ENCODE measurements at regions not wholly inside any gene's neighbourhood (a gene's known extent, or its start where the extent isn't known, plus 50 kb on each side); places are given as distances from the start of the nearest gene placed in this dataset.

DNA sequence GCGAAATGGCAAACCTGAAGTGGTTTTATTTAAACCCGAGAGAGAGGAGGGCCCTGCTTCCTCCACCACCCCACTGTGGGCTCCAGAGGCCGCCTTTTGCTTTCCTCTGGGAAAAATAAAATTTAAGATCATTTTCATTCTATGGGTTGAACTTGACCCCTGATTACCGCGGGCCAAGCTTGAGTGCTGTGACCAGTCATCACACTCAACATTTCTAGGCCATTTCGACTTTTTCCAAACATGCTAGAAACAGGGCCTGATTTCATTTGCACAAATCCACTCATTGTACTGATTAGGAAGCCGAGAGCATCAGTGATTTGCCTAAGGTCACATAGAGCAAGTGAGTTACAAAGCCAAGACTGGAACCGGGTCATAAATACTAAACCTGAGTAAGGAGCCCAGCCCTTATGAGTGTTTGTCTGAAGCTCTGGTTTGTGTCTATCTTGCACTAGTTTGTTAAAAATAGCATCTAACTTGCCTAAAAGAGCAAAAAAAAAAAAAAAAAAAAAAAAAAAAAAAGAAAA, 179.7 kb downstream of the DLL1 start:
- Histone ChIP-seq H3K27ac (no peak overlapping the region), H3K9me3 (ENCODE audit: low read depth) (no peaks in the 10 kb centered on the region), H3K4me3 (no peak overlapping the region), H3K79me2 (no peaks in the 10 kb centered on the region), H3K4me2 (no peak overlapping the region), H2AFZ (no peak overlapping the region), H3K9me2 (replicated peaks; ENCODE audit: insufficient read depth) (no peaks in the 10 kb centered on the region), H3K36me3 (replicated peaks; ENCODE audit: insufficient read depth, low read depth) (no peaks in the 10 kb centered on the region), H4K20me1 (ENCODE audit: insufficient read depth, poor library complexity, severe bottlenecking) (no peaks in the 10 kb centered on the region), H3K4me1 (ENCODE audit: insufficient read depth) (peaks cover 7% of the 10 kb centered on the region), H3K27me3 (no peaks in the 10 kb centered on the region)
- TF ChIP-seq, protein P1, sequence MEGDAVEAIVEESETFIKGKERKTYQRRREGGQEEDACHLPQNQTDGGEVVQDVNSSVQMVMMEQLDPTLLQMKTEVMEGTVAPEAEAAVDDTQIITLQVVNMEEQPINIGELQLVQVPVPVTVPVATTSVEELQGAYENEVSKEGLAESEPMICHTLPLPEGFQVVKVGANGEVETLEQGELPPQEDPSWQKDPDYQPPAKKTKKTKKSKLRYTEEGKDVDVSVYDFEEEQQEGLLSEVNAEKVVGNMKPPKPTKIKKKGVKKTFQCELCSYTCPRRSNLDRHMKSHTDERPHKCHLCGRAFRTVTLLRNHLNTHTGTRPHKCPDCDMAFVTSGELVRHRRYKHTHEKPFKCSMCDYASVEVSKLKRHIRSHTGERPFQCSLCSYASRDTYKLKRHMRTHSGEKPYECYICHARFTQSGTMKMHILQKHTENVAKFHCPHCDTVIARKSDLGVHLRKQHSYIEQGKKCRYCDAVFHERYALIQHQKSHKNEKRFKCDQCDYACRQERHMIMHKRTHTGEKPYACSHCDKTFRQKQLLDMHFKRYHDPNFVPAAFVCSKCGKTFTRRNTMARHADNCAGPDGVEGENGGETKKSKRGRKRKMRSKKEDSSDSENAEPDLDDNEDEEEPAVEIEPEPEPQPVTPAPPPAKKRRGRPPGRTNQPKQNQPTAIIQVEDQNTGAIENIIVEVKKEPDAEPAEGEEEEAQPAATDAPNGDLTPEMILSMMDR (IDR thresholded peaks at IDR 0.05; ENCODE audit: poor library complexity): no peak
- TF ChIP-seq EZH2 (IDR thresholded peaks at IDR 0.05; ENCODE audit: borderline replicate concordance) (no peak), EZH2phosphoT487 (IDR thresholded peaks at IDR 0.05; ENCODE audit: low read depth, severe bottlenecking, unreplicated experiment) (no peak)
- 91% methylated on average over 8 of the region's 8 CpGs for WGBS (ENCODE audit: low lambda C conversion rate, missing lambda C conversion rate)
- DNase-seq (ENCODE audit: low spot score): no peak

DNA sequence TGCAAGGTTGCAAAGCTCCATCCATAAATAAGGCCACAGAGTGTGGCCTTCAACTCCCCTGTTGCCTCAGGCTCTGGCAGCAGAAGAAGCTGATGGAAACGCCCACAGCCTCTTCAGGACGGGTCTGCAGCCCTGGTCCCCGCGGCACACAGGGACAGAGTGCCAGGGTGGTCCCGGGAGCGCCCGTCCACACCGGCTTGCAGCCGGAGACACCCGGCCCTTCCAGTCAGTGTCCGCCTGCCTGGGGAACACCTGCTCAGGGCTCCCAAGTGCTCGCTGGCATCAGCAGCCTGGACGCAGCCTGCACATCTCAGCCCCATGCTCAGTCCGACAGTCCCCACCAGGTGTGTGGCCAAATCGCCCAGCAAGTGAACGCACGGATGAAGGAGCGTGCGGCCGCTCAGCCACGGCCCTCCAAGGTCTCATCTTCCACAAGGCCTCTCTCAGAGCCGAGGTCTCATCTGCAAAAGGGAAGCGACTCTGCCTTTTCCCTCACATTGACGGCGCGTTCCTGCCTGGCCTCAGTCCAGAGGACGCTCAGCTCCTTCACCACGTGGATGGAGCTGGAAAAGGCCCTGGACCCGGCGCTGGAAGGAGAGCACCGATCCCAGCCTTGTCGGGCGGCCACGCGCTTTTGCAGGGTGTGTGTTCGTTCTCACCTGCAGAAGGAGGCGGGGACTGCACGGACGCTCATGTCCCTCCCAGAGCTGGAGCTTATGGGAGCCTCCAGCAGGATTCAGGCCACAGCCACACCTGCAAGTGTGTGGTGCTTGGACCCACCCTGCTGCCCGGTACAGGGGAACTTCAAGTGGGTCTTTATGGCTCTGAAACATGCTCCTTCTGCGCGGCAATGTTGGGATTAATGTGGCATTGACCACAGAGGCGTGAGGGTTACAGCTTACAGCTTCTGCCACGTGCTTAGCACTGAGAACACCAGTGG, 180.4 kb downstream of the DLL1 start:
- Histone ChIP-seq H3K4me1 (ENCODE audit: insufficient read depth) (peaks cover 6% of the 10 kb centered on the region), H3K79me2 (no peaks in the 10 kb centered on the region), H3K27me3 (no peaks in the 10 kb centered on the region), H3K4me2 (no peak overlapping the region), H2AFZ (no peak overlapping the region), H3K9me3 (ENCODE audit: low read depth) (no peaks in the 10 kb centered on the region), H4K20me1 (ENCODE audit: insufficient read depth, poor library complexity, severe bottlenecking) (no peaks in the 10 kb centered on the region), H3K4me3 (no peak overlapping the region), H3K27ac (no peak overlapping the region), H3K36me3 (replicated peaks; ENCODE audit: insufficient read depth, low read depth) (no peaks in the 10 kb centered on the region), H3K9me2 (replicated peaks; ENCODE audit: insufficient read depth) (no peaks in the 10 kb centered on the region)
- DNase-seq (ENCODE audit: low spot score): no peak
- no peak for TF ChIP-seq EZH2 (IDR thresholded peaks at IDR 0.05; ENCODE audit: borderline replicate concordance)
- TF ChIP-seq, protein P1 (IDR thresholded peaks at IDR 0.05; ENCODE audit: poor library complexity): no peak
- no peak for TF ChIP-seq EZH2phosphoT487 (IDR thresholded peaks at IDR 0.05; ENCODE audit: low read depth, severe bottlenecking, unreplicated experiment)
- WGBS (ENCODE audit: low lambda C conversion rate, missing lambda C conversion rate): 90% methylated on average over 42 of the region's 44 CpGs

DNA sequence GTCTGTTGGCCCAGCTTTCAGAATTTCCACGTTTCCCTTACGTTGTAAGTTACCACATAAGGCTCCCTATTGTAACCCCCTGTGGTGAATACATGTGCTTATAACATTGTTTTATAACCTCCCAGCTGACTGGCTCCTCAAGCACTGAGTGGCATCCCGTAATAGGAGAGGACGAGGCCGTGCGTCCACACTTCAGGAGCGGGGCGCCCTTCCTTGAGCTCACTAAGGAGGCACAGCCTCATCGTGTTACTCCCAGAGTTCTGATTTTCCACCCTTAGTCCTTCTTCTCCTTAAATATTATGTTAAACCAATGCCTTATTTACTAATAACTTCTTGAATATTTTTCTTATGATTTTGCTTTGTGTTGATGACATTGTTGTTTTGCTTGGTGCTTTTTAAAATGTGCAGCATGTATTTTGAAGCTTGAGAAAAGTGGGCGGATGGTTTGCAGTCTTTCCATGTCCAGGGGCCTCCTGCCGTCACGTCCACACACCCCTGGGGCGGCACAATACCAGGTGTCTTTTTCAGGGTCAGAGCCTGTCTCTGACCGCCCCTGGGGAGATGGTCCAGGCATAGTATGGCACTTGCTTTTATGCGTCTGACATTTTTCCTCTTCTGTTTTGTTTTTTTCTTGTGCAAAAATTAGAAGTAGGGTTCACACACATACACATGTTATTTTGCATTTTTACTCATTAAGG, 181.8 kb downstream of the DLL1 start:
- WGBS (ENCODE audit: low lambda C conversion rate, missing lambda C conversion rate): 85% methylated on average over 15 of the region's 15 CpGs
- Histone ChIP-seq H2AFZ (no peak overlapping the region), H3K9me2 (replicated peaks; ENCODE audit: insufficient read depth) (no peaks in the 10 kb centered on the region), H3K4me2 (no peak overlapping the region), H3K4me3 (no peak overlapping the region), H3K4me1 (ENCODE audit: insufficient read depth) (no peaks in the 10 kb centered on the region), H3K27ac (no peak overlapping the region), H3K9me3 (ENCODE audit: low read depth) (no peaks in the 10 kb centered on the region), H3K36me3 (replicated peaks; ENCODE audit: insufficient read depth, low read depth) (no peaks in the 10 kb centered on the region), H3K79me2 (no peaks in the 10 kb centered on the region), H4K20me1 (ENCODE audit: insufficient read depth, poor library complexity, severe bottlenecking) (no peaks in the 10 kb centered on the region), H3K27me3 (no peaks in the 10 kb centered on the region)
- DNase-seq (ENCODE audit: low spot score): no peak
- TF ChIP-seq, protein P1 (IDR thresholded peaks at IDR 0.05; ENCODE audit: poor library complexity): no peak
- TF ChIP-seq EZH2phosphoT487 (IDR thresholded peaks at IDR 0.05; ENCODE audit: low read depth, severe bottlenecking, unreplicated experiment) (no peak), EZH2 (IDR thresholded peaks at IDR 0.05; ENCODE audit: borderline replicate concordance) (no peak)
